Stimulated activated CD4-positive, alpha-beta T cell treated with anti-CD3 and anti-CD28 coated beads, Interleukin-15, amount 100 ng/mL, for 24 hours (primary cell): ENCODE measurements at regions not wholly inside any gene's neighbourhood (a gene's known extent, or its start where the extent isn't known, plus 50 kb on each side); places are given as distances from the start of the nearest gene placed in this dataset.
"Not testable (repeated sequence)": the region's sequence is repeated elsewhere in the genome, so short reads cannot be mapped to it uniquely, and the experiment has no call there.

ENCODE experiments used
- DNase-seq: peaks from one replicate; pipeline ENCODE4 v3.0.0-alpha.2; 2020

- no peak for DNase-seq
Measured at GRCh38 chr2:226185616-226186211, 613.9 kb downstream of the IRS1 start.

DNA sequence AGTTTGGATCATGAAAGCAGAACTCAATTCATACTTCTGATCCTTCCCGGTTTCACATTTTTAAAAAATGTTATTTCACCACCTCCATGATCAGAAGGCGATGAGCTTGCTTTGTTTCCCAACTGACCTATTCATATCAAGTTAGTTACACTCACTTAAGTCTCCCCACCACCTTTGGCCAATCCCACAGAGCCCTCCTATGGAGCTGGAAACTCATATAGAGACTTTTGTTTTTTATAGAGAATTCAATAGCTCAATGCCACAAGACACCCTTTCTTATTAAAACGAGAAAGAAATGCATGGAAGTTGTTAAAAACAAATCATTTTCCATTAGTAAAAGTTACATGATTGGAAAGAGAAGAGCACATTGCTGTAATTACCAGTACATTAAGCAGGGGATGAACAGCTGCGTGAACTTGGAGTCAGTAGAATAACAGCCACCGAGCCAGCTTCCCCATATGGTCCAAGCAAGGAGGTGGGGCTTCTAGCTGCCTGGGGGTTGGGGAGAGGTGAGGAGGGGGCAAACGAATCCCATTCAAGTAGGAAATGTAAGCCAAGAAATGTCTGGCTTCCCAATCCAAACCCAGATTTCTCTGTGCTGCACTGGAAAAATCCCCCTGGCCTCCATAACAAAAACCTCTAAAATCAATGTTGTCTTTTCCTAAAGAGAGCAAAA lies 614.5 kb downstream of the IRS1 start:
- DNase-seq: no peak

DNA sequence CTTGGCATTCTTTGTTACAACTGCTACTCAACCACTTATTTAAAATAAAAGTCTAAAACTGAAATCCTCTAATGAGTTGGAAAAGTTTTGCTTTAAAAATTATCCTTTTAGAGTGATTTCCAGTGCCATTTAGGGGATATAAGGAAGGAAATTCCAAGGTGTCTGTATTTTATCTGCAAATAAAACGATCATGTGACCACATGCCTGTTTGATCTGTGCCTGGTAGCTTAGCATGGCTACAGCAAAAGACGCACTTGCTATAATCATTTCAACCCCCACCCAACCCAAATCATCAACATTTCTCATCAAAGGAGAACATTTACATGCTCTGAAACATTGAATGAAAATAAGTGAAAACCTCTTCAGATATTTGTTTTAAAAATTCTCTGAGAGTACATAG lies 615.1 kb downstream of the IRS1 start:
- DNase-seq: no peak

DNA sequence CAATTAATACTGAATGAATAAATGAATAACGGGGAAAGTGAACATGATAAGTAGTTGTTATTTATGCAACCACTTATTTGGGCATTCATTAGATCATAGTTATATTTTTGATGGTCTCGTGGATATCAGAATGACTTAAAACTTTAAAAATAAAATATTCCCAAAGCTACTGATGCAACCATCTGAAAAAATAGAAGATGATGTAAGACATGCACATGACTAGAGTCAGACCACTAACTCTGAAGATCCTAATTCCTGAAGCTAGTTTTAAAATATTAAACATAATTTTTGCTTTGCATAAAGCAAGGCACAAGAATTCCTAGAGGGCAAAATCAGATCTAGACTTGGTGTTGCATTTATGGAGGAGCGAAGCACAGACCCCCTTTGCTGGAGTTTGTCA lies 616.1 kb downstream of the IRS1 start:
- DNase-seq: no peak

DNA sequence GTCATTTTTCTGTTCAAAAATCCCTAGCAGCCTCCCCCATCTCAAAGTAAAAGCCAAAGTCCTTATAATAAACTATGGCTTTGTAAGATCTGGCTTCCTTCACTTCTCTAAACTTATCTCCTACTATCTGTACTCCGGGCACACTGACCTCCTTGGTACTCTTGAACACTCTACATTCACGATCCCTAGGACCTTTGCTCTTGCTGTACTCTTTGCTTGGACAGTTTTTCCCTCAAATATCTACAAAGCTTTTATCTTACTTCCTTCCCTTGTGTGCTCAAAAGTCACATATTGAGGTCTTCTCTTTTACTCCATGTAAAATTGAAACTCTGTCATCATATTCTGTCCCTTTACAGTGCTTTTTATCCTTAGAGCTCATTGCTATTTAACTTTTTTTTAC lies 616.6 kb downstream of the IRS1 start:
- no peak for DNase-seq

DNA sequence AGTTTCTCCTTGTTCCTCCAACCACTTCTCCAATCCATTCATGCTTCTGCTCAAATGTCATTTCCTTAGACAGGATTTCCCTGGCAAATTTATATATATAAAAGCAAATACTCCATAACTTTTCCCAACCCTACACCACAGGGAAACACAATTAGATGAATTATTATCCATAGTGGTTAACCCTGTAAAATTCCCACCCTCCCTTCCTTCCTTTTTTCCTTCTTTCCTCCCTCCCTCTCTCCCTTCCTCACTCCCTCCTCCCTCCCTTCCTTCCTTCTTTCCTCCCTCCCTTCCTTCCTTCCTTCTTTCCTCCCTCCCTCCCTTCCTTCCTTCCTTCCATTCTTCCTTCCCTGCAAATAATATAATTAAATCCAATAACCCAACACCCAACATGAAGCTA lies 617.7 kb downstream of the IRS1 start:
- DNase-seq: no peak

DNA sequence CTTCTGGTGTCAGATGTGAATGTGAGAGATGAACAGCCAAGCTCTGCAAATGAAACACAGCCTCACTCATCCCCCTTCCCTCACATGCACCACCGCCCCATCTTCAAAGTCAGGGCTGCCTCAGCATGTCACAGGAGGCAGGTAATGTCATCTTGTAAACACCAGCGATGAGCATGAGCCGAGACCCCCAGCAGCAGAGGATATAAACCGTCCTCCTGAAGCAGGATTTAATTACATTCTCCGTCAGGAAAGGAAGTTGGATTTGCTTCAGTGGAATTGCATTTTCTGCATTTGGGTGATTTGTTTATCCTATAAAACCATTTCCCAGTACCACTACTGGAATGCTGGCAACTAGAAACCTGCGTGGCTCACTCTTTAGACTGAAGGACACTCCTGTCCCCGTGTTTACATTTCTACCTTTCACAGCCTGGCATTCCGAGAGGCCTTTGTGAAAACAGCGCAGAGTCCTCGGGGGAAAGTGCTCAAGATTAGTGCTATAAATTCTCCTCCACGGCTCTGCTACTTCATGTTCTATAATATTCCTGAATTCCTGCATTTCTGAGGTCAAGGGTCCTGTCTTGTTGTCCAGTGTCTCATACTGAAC lies 619.2 kb downstream of the IRS1 start:
- DNase-seq: no peak

DNA sequence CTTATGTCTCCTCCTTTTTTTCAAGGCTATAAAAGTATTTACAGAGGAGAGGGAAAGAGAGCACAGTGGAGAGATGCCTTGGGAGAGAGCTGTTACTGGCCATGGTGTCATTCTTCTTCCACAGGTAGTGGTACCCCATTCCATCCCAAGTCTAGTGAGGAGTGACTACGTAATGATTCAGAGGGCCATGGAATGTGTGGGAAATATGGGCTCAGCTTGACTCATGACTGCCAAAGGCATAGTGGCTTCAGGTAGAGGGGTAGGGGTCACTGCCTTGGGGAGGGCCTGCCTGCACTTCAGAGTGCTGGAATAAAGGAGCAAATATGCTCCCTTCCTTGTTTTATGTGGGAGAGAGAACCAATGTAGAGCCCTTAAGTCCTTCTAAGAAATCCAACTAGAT lies 620.6 kb downstream of the IRS1 start:
- DNase-seq: no peak

GRCh38 chr2:226176283-226176984 lies 623.2 kb downstream of the IRS1 start:
- DNase-seq: no peak

- DNase-seq: no peak
Measured at GRCh38 chr2:226174390-226174789, 625.2 kb downstream of the IRS1 start.

DNA sequence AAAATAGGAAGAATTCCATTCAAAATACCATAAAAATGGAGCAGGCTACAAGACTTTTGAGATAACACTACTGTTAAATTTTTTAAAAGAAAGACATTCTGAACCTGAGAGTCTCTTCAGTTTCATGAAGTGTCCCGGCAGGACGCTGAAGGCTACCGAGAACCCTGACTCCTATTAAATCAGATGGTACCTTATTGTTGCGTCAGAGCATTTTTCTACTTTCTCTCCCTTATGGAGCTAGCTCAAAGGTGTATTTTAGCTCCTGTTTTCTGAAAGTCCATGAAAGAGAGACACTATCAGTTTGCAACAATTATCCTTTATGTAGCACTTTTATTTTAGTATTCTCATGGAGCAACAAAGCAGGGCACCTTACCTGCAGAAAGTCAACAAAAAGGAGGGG lies 626.7 kb downstream of the IRS1 start:
- DNase-seq: no peak

- DNase-seq: no peak
Measured at GRCh38 chr2:226172309-226172708, 627.3 kb downstream of the IRS1 start.

- no peak for DNase-seq
Measured at GRCh38 chr2:226169751-226170581, 629.7 kb downstream of the IRS1 start.

- no peak for DNase-seq
Measured at GRCh38 chr2:226168496-226169160, 631.0 kb downstream of the IRS1 start.

GRCh38 chr2:226164512-226164911 lies 635.1 kb downstream of the IRS1 start:
- no peak for DNase-seq

GRCh38 chr2:226160617-226161016 lies 639.0 kb downstream of the IRS1 start:
- not testable (repeated sequence) for DNase-seq

GRCh38 chr2:226159875-226160479 lies 639.6 kb downstream of the IRS1 start:
- DNase-seq: no peak

DNA sequence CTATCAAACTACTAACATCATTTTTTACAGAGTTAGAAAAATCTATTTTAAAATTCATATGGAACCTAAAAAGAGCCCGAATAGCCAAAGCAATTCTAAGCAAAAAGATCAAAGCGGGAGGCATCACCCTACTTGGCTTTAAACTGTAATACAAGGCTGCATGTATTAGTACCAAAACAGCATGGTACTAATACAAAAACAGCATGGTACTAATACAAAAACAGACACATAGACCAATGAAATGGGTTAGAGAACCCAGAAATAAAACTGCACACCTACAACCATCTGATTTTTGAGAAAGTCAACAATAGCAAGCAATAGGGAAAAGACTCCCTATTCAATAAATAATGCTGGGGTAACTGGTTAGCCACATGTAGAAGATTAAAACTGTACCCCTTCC lies 640.7 kb downstream of the IRS1 start:
- no peak for DNase-seq

GRCh38 chr2:226158229-226158628 lies 641.4 kb downstream of the IRS1 start:
- DNase-seq: no peak

DNA sequence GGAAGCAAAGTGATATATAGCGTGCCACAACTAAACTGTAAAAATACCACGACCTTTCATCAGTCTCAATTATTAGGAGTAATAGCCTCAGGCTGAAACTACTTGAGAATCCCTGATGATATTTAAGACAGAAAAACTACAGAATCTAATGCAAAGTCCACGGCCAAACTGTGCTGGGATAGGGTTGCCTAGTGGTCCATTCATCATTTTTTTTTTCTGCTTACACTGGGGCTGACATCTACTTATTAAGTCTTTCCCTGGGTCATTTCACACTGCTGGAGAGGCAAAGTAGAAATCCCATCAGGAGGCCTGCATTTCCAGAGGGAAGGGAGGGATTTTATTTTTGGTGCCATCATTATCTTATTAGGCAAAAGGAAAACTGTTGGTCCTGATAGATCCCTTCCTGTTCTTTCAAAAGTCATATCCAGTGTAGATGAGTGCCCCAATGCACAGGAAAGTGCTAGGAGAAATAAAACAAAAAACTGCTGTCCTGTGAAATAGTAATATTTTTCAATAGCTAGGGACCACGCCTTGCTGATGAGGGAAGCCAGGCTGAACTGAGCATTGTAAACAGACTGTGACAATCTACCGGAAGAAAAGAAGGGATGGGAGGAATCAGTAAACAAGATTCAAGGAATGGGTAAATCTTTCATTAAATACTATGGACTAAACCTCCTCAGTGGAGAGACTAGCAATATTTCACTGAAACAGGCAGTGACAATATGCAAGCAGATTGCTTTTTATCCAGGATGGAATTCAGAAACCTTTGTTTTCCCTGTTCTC lies 644.3 kb downstream of the IRS1 start:
- no peak for DNase-seq

GRCh38 chr2:226154610-226155009 lies 645.0 kb downstream of the IRS1 start:
- no peak for DNase-seq
